Activated naive CD4-positive, alpha-beta T cell treated with anti-CD3 and anti-CD28 coated beads for 36 hours (primary cell): ENCODE measurements at regions not wholly inside any gene's neighbourhood (a gene's known extent, or its start where the extent isn't known, plus 50 kb on each side); places are given as distances from the start of the nearest gene placed in this dataset.

Experiments used
- CTCF ChIA-PET: fragments of 350-600 bp; sonication (Branson Sonifier 250); formaldehyde crosslinking; loops from one replicate; lab custom pipeline; 2021; ENCODE audit warnings: antibody characterized with exemption; lab: Charles Lee
- DNase-seq: peaks from one replicate; pipeline ENCODE4 v3.0.0-alpha.2; 2020
- H3K27ac Mint-ChIP-seq: one replicate; pipeline ENCODE4 v1.8.0; 2021; ENCODE audit warnings: mild to moderate bottlenecking, mixed read lengths
- H3K27me3 Mint-ChIP-seq: one replicate; pipeline ENCODE4 v1.8.0; 2021; ENCODE audit warnings: low read depth, mixed read lengths
- H3K36me3 Mint-ChIP-seq: one replicate; pipeline ENCODE4 v1.8.0; 2021; ENCODE audit warnings: low read depth, mixed read lengths
- H3K4me1 Mint-ChIP-seq: one replicate; pipeline ENCODE4 v1.8.0; 2021; ENCODE audit warnings: low read depth, mixed read lengths
- H3K4me3 Mint-ChIP-seq: one replicate; pipeline ENCODE4 v1.8.0; 2021; ENCODE audit warnings: mild to moderate bottlenecking, moderate library complexity, mixed read lengths
- H3K9me3 Mint-ChIP-seq: one replicate; pipeline ENCODE4 v1.8.0; 2021; ENCODE audit warnings: mixed read lengths
- intact Hi-C: fragments of 100-400 bp; cut with micrococcal nuclease; formaldehyde crosslinking; loops from one replicate; pipeline ENCODE4 v1.15.1; 2023

GRCh38 chr3:180836766-180837165 lies 75.7 kb upstream of the FXR1 start:
- Mint-ChIP-seq H3K4me3 (no peak overlapping the region), H3K9me3 (peaks cover 8% of the 10 kb centered on the region), H3K4me1 (no peaks in the 10 kb centered on the region), H3K27me3 (peaks cover 15% of the 10 kb centered on the region), H3K27ac (no peak overlapping the region), H3K36me3 (no peaks in the 10 kb centered on the region)
- intact Hi-C loops = no loop called here
- CTCF ChIA-PET = no interaction called here
- DNase-seq = no peak

- no peak overlapping the region for H3K27ac Mint-ChIP-seq
- no peaks in the 10 kb centered on the region for H3K4me1 Mint-ChIP-seq
- DNase-seq = no peak
- intact Hi-C loops = loop anchor here (5.0 kb wide), 1 partner anchor 928 kb away; no protein-coding TSS in a partner anchor
- peaks cover 15% of the 10 kb centered on the region for H3K27me3 Mint-ChIP-seq
- peaks cover 8% of the 10 kb centered on the region for H3K9me3 Mint-ChIP-seq
- CTCF ChIA-PET = interaction anchor here (0.6 kb wide), 1 partner anchor 251 kb away, joined by 3 read pairs; no protein-coding TSS in a partner anchor
- no peaks in the 10 kb centered on the region for H3K36me3 Mint-ChIP-seq
- H3K4me3 Mint-ChIP-seq = no peak overlapping the region
These were observed 57.6 kb upstream of the FXR1 start for GRCh38 chr3:180854887-180855286.

DNA sequence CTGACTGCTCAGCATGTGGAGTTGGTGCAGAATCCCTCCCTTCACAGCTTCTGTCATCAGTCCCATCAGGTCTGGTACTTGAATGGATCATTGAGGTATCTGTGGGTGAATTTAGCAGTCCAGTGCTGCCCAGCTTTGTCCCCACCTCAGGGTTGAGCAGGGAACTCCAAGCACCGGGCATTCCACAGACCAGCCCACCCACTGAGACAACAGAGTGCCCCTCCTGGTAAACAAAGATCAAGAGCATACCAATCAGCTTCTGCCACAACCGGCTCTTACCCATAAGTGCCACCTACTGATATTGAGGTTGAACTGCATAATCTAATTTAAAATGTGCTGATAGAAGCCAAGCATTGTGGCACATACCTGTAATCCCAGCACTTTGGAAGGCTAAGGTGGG lies 57.1 kb upstream of the FXR1 start:
- intact Hi-C loops = loop anchor here (5.0 kb wide), 1 partner anchor 928 kb away; no protein-coding TSS in a partner anchor
- H3K9me3 Mint-ChIP-seq = peaks cover 8% of the 10 kb centered on the region
- H3K4me1 Mint-ChIP-seq = no peaks in the 10 kb centered on the region
- H3K4me3 Mint-ChIP-seq = no peak overlapping the region
- CTCF ChIA-PET = interaction anchor here (0.6 kb wide), 1 partner anchor 252 kb away, joined by 3 read pairs; no protein-coding TSS in a partner anchor
- DNase-seq = no peak
- H3K36me3 Mint-ChIP-seq = no peaks in the 10 kb centered on the region
- H3K27ac Mint-ChIP-seq = no peak overlapping the region
- H3K27me3 Mint-ChIP-seq = peaks cover 12% of the 10 kb centered on the region

DNA sequence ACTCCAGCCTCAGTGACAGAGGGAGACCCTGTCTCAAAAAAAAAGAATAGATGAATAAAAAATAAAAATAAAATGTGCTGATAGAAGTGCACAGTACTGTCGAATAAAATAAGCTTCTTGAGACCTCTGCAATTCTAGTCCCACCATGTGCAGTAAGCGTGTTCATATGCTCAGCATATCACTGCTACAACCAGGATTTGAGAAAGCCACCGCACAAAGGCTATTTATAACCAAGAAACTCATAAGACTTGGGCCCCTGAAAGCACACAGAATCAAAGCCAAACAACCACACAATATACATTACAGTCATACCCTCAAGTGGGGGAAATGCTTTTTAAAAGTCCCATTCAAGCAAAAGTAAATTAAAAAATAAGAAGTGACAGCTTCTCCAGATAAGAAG lies 56.5 kb upstream of the FXR1 start:
- DNase-seq = no peak
- H3K27me3 Mint-ChIP-seq = peaks cover 9% of the 10 kb centered on the region
- H3K9me3 Mint-ChIP-seq = peaks cover 8% of the 10 kb centered on the region
- intact Hi-C loops = loop anchor here (2.0 to 5.0 kb wide), 2 partner anchors 227 to 929 kb away; no protein-coding TSS in a partner anchor
- CTCF ChIA-PET = no interaction called here
- no peak overlapping the region for H3K27ac Mint-ChIP-seq
- no peaks in the 10 kb centered on the region for H3K4me1 Mint-ChIP-seq
- no peak overlapping the region for H3K4me3 Mint-ChIP-seq
- H3K36me3 Mint-ChIP-seq = no peaks in the 10 kb centered on the region

- no peaks in the 10 kb centered on the region for H3K4me1 Mint-ChIP-seq
- peaks cover 8% of the 10 kb centered on the region for H3K9me3 Mint-ChIP-seq
- intact Hi-C loops = no loop called here
- DNase-seq = no peak
- H3K27ac Mint-ChIP-seq = no peak overlapping the region
- CTCF ChIA-PET = no interaction called here
- peaks cover 2% of the 10 kb centered on the region for H3K27me3 Mint-ChIP-seq
- H3K36me3 Mint-ChIP-seq = no peaks in the 10 kb centered on the region
- no peak overlapping the region for H3K4me3 Mint-ChIP-seq
These were observed 52.2 kb upstream of the FXR1 start for GRCh38 chr3:180860180-180860858.
